ENCODE measurements at regions not wholly inside any gene's neighbourhood (a gene's known extent, or its start where the extent isn't known, plus 50 kb on each side); places are given as distances from the start of the nearest gene placed in this dataset.

GRCh38 chr11:116211147-116211546 lies 561.6 kb downstream of the BUD13 start:
- TF ChIP-seq CTCF (IDR thresholded peaks at IDR 0.05; ENCODE audit: poor library complexity, severe bottlenecking) = no peak
- no peak for TF ChIP-seq POLR2AphosphoS5 (IDR thresholded peaks at IDR 0.05)
- TF ChIP-seq EP300 (conservative IDR thresholded peaks at IDR 0.05; ENCODE audit: poor library complexity, severe bottlenecking) = no peak
- TF ChIP-seq EZH2 (IDR thresholded peaks at IDR 0.05; ENCODE audit: borderline replicate concordance, insufficient read depth, low read length, poor library complexity, severe bottlenecking) = no peak
- no peak for TF ChIP-seq MXI1 (conservative IDR thresholded peaks at IDR 0.05; ENCODE audit: poor library complexity, severe bottlenecking)
- no peak for TF ChIP-seq SMC3 (conservative IDR thresholded peaks at IDR 0.05; ENCODE audit: poor library complexity)
- TF ChIP-seq REST (IDR thresholded peaks at IDR 0.05; ENCODE audit: borderline replicate concordance) = no peak
- no peak for TF ChIP-seq RAD21 (conservative IDR thresholded peaks at IDR 0.05)
- no peak for TF ChIP-seq TAF1 (IDR thresholded peaks at IDR 0.05; ENCODE audit: low read depth)
- Histone ChIP-seq H3K27me3 (ENCODE audit: insufficient read depth, low read depth, low read length) (no peaks in the 10 kb centered on the region), H3K79me2 (replicated peaks; ENCODE audit: insufficient read depth, low read length) (no peaks in the 10 kb centered on the region), H3K9ac (ENCODE audit: low read length) (no peak overlapping the region), H3K36me3 (ENCODE audit: insufficient read depth, low read length) (no peaks in the 10 kb centered on the region), H3K9me2 (ENCODE audit: insufficient read depth, low read length) (no peaks in the 10 kb centered on the region), H4K20me1 (ENCODE audit: insufficient read depth) (no peaks in the 10 kb centered on the region), H3K4me2 (ENCODE audit: low read length) (no peak overlapping the region), H3F3A (ENCODE audit: insufficient read depth, low read length, poor library complexity, severe bottlenecking) (no peaks in the 10 kb centered on the region), H3K9me3 (ENCODE audit: low read length) (no peaks in the 10 kb centered on the region), H3K4me3 (ENCODE audit: low read length) (no peak overlapping the region), H2AFZ (ENCODE audit: low read depth, low read length) (no peak overlapping the region), H3K27ac (ENCODE audit: low read length) (no peak overlapping the region)

GRCh38 chr11:116210663-116211062 lies 562.1 kb downstream of the BUD13 start:
- no peaks in the 10 kb centered on the region for H3K36me3 ChIP-seq (ENCODE audit: insufficient read depth, low read length)
- no peaks in the 10 kb centered on the region for H3F3A ChIP-seq (ENCODE audit: insufficient read depth, low read length, poor library complexity, severe bottlenecking)
- no peak overlapping the region for H2AFZ ChIP-seq (ENCODE audit: low read depth, low read length)
- H3K4me3 ChIP-seq (ENCODE audit: low read length) = no peak overlapping the region
- H3K27ac ChIP-seq (ENCODE audit: low read length) = no peak overlapping the region
- H4K20me1 ChIP-seq (ENCODE audit: insufficient read depth) = no peaks in the 10 kb centered on the region
- H3K27me3 ChIP-seq (ENCODE audit: insufficient read depth, low read depth, low read length) = no peaks in the 10 kb centered on the region
- no peaks in the 10 kb centered on the region for H3K79me2 ChIP-seq (replicated peaks; ENCODE audit: insufficient read depth, low read length)
- H3K4me2 ChIP-seq (ENCODE audit: low read length) = no peak overlapping the region
- H3K9me2 ChIP-seq (ENCODE audit: insufficient read depth, low read length) = no peaks in the 10 kb centered on the region
- H3K9ac ChIP-seq (ENCODE audit: low read length) = no peak overlapping the region
- TF ChIP-seq TAF1 (IDR thresholded peaks at IDR 0.05; ENCODE audit: low read depth) (no peak), REST (IDR thresholded peaks at IDR 0.05; ENCODE audit: borderline replicate concordance) (no peak), EP300 (conservative IDR thresholded peaks at IDR 0.05; ENCODE audit: poor library complexity, severe bottlenecking) (no peak), CTCF (IDR thresholded peaks at IDR 0.05; ENCODE audit: poor library complexity, severe bottlenecking) (no peak), POLR2AphosphoS5 (IDR thresholded peaks at IDR 0.05) (no peak), EZH2 (IDR thresholded peaks at IDR 0.05; ENCODE audit: borderline replicate concordance, insufficient read depth, low read length, poor library complexity, severe bottlenecking) (no peak), MXI1 (conservative IDR thresholded peaks at IDR 0.05; ENCODE audit: poor library complexity, severe bottlenecking) (no peak), RAD21 (conservative IDR thresholded peaks at IDR 0.05) (no peak), SMC3 (conservative IDR thresholded peaks at IDR 0.05; ENCODE audit: poor library complexity) (no peak)
- no peaks in the 10 kb centered on the region for H3K9me3 ChIP-seq (ENCODE audit: low read length)

Data from neural cell (in vitro differentiated cells).